ENCODE measurements at regions not wholly inside any gene's neighbourhood (a gene's known extent, or its start where the extent isn't known, plus 50 kb on each side); places are given as distances from the start of the nearest gene placed in this dataset.

DNA sequence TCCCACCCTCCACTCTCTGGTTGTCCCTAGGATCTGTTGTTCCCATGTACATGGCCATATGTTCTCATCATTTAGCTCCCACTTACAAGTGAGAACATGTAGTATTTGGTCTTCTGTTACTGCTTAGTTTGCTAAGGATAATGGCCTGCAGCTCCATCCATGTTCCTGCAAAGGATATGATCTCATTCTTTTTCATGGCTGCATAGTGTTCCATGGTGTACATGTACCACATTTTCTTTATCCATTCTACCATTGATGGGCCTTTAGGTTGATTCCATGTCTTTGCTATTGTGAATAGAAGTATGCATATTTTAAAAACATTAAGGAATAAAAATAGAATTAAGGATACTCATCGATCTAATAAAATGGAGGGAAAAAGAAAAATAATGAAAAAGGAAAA lies 278.4 kb downstream of the MBNL1 start:
- H3K27me3 ChIP-seq (ENCODE audit: control insufficient read depth, low read length), result no peaks in the 10 kb centered on the region
- H3K9me3 ChIP-seq (ENCODE audit: control insufficient read depth, insufficient read depth, low read length), result no peaks in the 10 kb centered on the region
- no peak overlapping the region for H3K27ac ChIP-seq (ENCODE audit: low read depth, low read length)
- H3K79me2 ChIP-seq (ENCODE audit: control insufficient read depth, low read length), result no peaks in the 10 kb centered on the region
- H3K4me1 ChIP-seq (ENCODE audit: control insufficient read depth, low read length), result no peaks in the 10 kb centered on the region
- H4K20me1 ChIP-seq (ENCODE audit: control insufficient read depth, insufficient read depth, low read depth, low read length), result no peaks in the 10 kb centered on the region
- H3K36me3 ChIP-seq (ENCODE audit: control insufficient read depth, low read length), result no peaks in the 10 kb centered on the region
- H3K9me2 ChIP-seq (replicated peaks; ENCODE audit: control insufficient read depth, low read length), result no peaks in the 10 kb centered on the region
- no peak overlapping the region for H3K4me3 ChIP-seq (ENCODE audit: low read length)
- no peak overlapping the region for H3K4me2 ChIP-seq (ENCODE audit: low read length)
- H3F3A ChIP-seq (ENCODE audit: control insufficient read depth, insufficient read depth), result no peaks in the 10 kb centered on the region
- TF ChIP-seq, protein P1, sequence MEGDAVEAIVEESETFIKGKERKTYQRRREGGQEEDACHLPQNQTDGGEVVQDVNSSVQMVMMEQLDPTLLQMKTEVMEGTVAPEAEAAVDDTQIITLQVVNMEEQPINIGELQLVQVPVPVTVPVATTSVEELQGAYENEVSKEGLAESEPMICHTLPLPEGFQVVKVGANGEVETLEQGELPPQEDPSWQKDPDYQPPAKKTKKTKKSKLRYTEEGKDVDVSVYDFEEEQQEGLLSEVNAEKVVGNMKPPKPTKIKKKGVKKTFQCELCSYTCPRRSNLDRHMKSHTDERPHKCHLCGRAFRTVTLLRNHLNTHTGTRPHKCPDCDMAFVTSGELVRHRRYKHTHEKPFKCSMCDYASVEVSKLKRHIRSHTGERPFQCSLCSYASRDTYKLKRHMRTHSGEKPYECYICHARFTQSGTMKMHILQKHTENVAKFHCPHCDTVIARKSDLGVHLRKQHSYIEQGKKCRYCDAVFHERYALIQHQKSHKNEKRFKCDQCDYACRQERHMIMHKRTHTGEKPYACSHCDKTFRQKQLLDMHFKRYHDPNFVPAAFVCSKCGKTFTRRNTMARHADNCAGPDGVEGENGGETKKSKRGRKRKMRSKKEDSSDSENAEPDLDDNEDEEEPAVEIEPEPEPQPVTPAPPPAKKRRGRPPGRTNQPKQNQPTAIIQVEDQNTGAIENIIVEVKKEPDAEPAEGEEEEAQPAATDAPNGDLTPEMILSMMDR (IDR thresholded peaks at IDR 0.05; ENCODE audit: low read depth, low read length, poor library complexity, severe bottlenecking), result no peak
- no peak for TF ChIP-seq EZH2phosphoT487 (IDR thresholded peaks at IDR 0.05; ENCODE audit: borderline replicate concordance, low read length)

DNA sequence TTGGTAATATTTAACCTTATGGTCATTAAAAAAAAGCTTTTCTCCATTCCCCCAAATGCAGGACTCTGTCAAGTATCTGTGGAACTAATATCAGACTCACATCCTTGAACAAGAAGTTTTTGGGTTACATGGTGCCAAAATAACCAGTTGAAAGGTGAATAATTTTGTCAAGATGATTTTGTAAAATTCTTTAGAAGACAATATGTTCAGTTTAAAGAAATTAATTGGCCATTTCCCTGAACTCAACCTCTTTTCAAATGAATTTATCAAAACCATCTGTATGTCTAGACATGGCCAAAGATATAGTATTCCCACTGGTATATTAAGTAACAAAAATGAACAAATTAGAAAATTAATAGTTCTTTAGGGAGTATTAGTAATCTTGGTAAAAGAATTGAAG lies 280.5 kb downstream of the MBNL1 start:
- no peaks in the 10 kb centered on the region for H3K4me1 ChIP-seq (ENCODE audit: control insufficient read depth, low read length)
- H3K4me3 ChIP-seq (ENCODE audit: low read length), result no peak overlapping the region
- no peaks in the 10 kb centered on the region for H4K20me1 ChIP-seq (ENCODE audit: control insufficient read depth, insufficient read depth, low read depth, low read length)
- no peaks in the 10 kb centered on the region for H3K27me3 ChIP-seq (ENCODE audit: control insufficient read depth, low read length)
- H3K4me2 ChIP-seq (ENCODE audit: low read length), result no peak overlapping the region
- no peaks in the 10 kb centered on the region for H3K9me2 ChIP-seq (replicated peaks; ENCODE audit: control insufficient read depth, low read length)
- H3K27ac ChIP-seq (ENCODE audit: low read depth, low read length), result no peak overlapping the region
- no peaks in the 10 kb centered on the region for H3K36me3 ChIP-seq (ENCODE audit: control insufficient read depth, low read length)
- TF ChIP-seq EZH2phosphoT487 (IDR thresholded peaks at IDR 0.05; ENCODE audit: borderline replicate concordance, low read length), result no peak
- TF ChIP-seq, protein P1 (IDR thresholded peaks at IDR 0.05; ENCODE audit: low read depth, low read length, poor library complexity, severe bottlenecking), result no peak
- H3K9me3 ChIP-seq (ENCODE audit: control insufficient read depth, insufficient read depth, low read length), result no peaks in the 10 kb centered on the region
- H3F3A ChIP-seq (ENCODE audit: control insufficient read depth, insufficient read depth), result no peaks in the 10 kb centered on the region
- H3K79me2 ChIP-seq (ENCODE audit: control insufficient read depth, low read length), result no peaks in the 10 kb centered on the region

DNA sequence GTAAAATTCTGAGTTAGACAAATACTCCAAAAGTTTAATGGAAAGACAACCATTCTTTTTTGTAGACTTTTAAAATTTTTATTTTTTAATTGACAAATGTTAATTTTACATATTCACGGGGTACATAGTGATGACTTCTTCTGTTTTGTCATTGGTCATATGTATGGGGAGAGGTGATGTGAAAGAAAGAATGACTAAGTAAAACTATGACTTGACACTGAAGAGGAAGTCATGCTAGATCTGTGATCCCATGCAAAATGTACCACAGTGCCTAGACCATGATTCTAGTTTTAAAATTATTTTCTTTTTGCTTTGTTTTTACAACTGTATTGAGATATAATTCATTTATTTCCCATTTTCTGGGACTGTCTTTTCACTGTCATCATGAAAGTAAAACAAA lies 281.6 kb downstream of the MBNL1 start:
- H3K4me3 ChIP-seq (ENCODE audit: low read length), result no peak overlapping the region
- no peaks in the 10 kb centered on the region for H3K36me3 ChIP-seq (ENCODE audit: control insufficient read depth, low read length)
- no peaks in the 10 kb centered on the region for H3K9me2 ChIP-seq (replicated peaks; ENCODE audit: control insufficient read depth, low read length)
- H3K9me3 ChIP-seq (ENCODE audit: control insufficient read depth, insufficient read depth, low read length), result no peaks in the 10 kb centered on the region
- H3K79me2 ChIP-seq (ENCODE audit: control insufficient read depth, low read length), result no peaks in the 10 kb centered on the region
- TF ChIP-seq, protein P1 (IDR thresholded peaks at IDR 0.05; ENCODE audit: low read depth, low read length, poor library complexity, severe bottlenecking), result no peak
- no peak for TF ChIP-seq EZH2phosphoT487 (IDR thresholded peaks at IDR 0.05; ENCODE audit: borderline replicate concordance, low read length)
- no peaks in the 10 kb centered on the region for H3F3A ChIP-seq (ENCODE audit: control insufficient read depth, insufficient read depth)
- no peaks in the 10 kb centered on the region for H3K4me1 ChIP-seq (ENCODE audit: control insufficient read depth, low read length)
- no peak overlapping the region for H3K4me2 ChIP-seq (ENCODE audit: low read length)
- no peaks in the 10 kb centered on the region for H4K20me1 ChIP-seq (ENCODE audit: control insufficient read depth, insufficient read depth, low read depth, low read length)
- no peak overlapping the region for H3K27ac ChIP-seq (ENCODE audit: low read depth, low read length)
- H3K27me3 ChIP-seq (ENCODE audit: control insufficient read depth, low read length), result no peaks in the 10 kb centered on the region

DNA sequence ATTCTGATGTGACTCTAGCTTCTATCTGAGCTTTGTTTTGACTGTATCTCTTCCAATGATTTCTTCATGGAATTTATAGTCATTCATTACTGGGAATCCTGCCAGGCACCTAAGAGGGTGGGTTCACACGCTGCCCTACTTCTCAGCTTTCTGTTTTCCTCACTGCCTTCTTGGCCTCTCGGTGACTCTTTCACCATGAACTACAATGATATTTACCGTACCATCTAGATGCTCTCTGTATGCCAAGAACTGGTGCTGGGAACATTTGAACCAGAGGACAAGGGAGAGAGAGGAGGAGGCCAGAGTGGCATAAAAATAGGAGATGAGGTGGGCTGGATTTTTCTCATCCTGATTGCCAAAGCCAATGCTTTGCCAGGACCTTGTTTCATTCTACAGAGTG lies 280.0 kb upstream of the P2RY1 start:
- no peaks in the 10 kb centered on the region for H3K9me2 ChIP-seq (replicated peaks; ENCODE audit: control insufficient read depth, low read length)
- TF ChIP-seq, protein P1 (IDR thresholded peaks at IDR 0.05; ENCODE audit: low read depth, low read length, poor library complexity, severe bottlenecking), result no peak
- no peak for TF ChIP-seq EZH2phosphoT487 (IDR thresholded peaks at IDR 0.05; ENCODE audit: borderline replicate concordance, low read length)
- H3K27me3 ChIP-seq (ENCODE audit: control insufficient read depth, low read length), result no peaks in the 10 kb centered on the region
- H3K27ac ChIP-seq (ENCODE audit: low read depth, low read length), result no peak overlapping the region
- no peaks in the 10 kb centered on the region for H3K79me2 ChIP-seq (ENCODE audit: control insufficient read depth, low read length)
- H3F3A ChIP-seq (ENCODE audit: control insufficient read depth, insufficient read depth), result no peaks in the 10 kb centered on the region
- no peaks in the 10 kb centered on the region for H3K9me3 ChIP-seq (ENCODE audit: control insufficient read depth, insufficient read depth, low read length)
- H3K4me1 ChIP-seq (ENCODE audit: control insufficient read depth, low read length), result no peaks in the 10 kb centered on the region
- H3K4me2 ChIP-seq (ENCODE audit: low read length), result no peak overlapping the region
- H3K36me3 ChIP-seq (ENCODE audit: control insufficient read depth, low read length), result no peaks in the 10 kb centered on the region
- H3K4me3 ChIP-seq (ENCODE audit: low read length), result no peak overlapping the region
- H4K20me1 ChIP-seq (ENCODE audit: control insufficient read depth, insufficient read depth, low read depth, low read length), result no peaks in the 10 kb centered on the region
